ENCODE measurements at regions not wholly inside any gene's neighbourhood (a gene's known extent, or its start where the extent isn't known, plus 50 kb on each side); places are given as distances from the start of the nearest gene placed in this dataset.

DNA sequence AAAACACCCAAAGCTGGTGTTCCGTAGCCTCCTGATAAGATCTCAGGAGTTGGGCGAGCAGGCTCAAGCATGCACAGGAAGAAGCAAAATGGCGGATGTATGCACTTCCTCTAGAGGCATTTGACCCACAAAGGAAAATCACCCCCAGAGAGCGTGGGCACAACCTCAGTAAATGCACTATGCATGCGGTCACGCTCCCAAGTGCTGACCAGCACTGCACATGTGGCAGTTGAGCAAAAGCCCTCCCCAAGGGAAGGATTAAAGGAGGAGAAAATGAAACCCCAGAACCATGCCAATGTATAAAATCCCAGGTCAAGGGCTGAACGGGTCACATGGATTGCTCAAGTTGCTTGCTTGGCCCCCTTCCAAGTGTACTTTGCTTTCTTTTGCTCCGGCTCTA lies 289.4 kb upstream of the IGF1R start:
- Mint-ChIP-seq H3K27me3 (ENCODE audit: insufficient read depth) (no peaks in the 10 kb centered on the region; the same call in 1 of the 2 replicates), H3K36me3 (ENCODE audit: low read depth) (no peaks in the 10 kb centered on the region), H3K27ac (no peak overlapping the region), H3K4me3 (peak overlapping the region; percentile 27; the same call in 1 of the 2 replicates), H3K4me1 (ENCODE audit: low read depth) (peaks cover 13% of the 10 kb centered on the region), H3K9me3 (peaks cover 13% of the 10 kb centered on the region)
- DNase-seq, result no peak
- TF ChIP-seq, protein P1, sequence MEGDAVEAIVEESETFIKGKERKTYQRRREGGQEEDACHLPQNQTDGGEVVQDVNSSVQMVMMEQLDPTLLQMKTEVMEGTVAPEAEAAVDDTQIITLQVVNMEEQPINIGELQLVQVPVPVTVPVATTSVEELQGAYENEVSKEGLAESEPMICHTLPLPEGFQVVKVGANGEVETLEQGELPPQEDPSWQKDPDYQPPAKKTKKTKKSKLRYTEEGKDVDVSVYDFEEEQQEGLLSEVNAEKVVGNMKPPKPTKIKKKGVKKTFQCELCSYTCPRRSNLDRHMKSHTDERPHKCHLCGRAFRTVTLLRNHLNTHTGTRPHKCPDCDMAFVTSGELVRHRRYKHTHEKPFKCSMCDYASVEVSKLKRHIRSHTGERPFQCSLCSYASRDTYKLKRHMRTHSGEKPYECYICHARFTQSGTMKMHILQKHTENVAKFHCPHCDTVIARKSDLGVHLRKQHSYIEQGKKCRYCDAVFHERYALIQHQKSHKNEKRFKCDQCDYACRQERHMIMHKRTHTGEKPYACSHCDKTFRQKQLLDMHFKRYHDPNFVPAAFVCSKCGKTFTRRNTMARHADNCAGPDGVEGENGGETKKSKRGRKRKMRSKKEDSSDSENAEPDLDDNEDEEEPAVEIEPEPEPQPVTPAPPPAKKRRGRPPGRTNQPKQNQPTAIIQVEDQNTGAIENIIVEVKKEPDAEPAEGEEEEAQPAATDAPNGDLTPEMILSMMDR (IDR thresholded peaks at IDR 0.05), result no peak

DNA sequence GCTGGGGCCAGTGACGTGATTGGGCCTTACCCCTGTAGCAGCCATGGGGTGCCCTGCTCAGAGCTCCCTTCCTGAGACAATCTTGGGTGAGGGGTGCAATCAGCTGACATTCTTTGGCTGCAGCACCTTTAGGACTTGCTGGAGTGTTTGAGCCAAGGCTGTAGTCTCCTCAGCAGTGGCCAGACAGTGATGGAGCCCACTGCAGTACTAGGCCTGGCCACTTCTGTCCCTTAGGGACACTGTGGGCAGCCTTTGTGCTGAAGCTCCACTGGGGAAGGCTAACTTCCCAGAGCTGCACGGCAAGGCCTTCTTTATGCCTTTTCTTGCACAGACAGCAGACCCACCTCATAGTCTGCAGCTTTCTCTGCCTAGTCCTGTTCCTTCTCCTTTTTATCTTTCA lies 284.9 kb upstream of the IGF1R start:
- no peaks in the 10 kb centered on the region; the same call in 1 of the 2 replicates for H3K9me3 Mint-ChIP-seq
- peaks cover 22% of the 10 kb centered on the region for H3K4me1 Mint-ChIP-seq (ENCODE audit: low read depth)
- H3K27me3 Mint-ChIP-seq (ENCODE audit: insufficient read depth), result peaks cover 2% of the 10 kb centered on the region; the same call in 1 of the 2 replicates
- no peak for DNase-seq
- peak overlapping the region; percentile 73; the same call in 1 of the 2 replicates for H3K4me3 Mint-ChIP-seq
- H3K36me3 Mint-ChIP-seq (ENCODE audit: low read depth), result no peaks in the 10 kb centered on the region
- TF ChIP-seq, protein P1 (IDR thresholded peaks at IDR 0.05), result no peak
- H3K27ac Mint-ChIP-seq, result peak overlapping the region; percentile 19

DNA sequence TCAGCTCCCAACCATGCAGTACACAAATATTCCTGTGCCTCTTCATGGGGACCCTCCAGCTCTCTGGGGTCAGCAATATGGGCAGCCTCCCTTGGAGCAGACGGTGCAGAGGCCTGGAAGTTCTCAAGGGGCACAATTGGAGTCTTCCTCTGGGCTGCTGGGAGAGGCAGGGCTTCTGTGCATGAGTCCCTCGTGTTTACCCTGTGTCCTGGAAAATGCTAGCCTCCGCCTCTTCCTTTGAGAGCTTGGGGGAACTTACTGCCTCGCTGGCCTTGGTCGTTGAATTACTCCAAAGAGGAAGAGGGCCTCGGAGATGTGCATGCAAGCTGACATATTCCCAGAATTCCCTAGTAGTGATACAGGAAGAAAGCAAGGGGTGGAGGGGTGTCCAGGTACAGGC lies 284.4 kb upstream of the IGF1R start:
- Mint-ChIP-seq H3K27me3 (ENCODE audit: insufficient read depth) (peaks cover 2% of the 10 kb centered on the region; the same call in 1 of the 2 replicates), H3K9me3 (no peaks in the 10 kb centered on the region; the same call in 1 of the 2 replicates), H3K27ac (peak overlapping the region; percentile 19), H3K4me3 (peak overlapping the region; percentile 73), H3K36me3 (ENCODE audit: low read depth) (no peaks in the 10 kb centered on the region), H3K4me1 (ENCODE audit: low read depth) (peaks cover 22% of the 10 kb centered on the region)
- DNase-seq, result no peak
- TF ChIP-seq, protein P1 (IDR thresholded peaks at IDR 0.05), result no peak

DNA sequence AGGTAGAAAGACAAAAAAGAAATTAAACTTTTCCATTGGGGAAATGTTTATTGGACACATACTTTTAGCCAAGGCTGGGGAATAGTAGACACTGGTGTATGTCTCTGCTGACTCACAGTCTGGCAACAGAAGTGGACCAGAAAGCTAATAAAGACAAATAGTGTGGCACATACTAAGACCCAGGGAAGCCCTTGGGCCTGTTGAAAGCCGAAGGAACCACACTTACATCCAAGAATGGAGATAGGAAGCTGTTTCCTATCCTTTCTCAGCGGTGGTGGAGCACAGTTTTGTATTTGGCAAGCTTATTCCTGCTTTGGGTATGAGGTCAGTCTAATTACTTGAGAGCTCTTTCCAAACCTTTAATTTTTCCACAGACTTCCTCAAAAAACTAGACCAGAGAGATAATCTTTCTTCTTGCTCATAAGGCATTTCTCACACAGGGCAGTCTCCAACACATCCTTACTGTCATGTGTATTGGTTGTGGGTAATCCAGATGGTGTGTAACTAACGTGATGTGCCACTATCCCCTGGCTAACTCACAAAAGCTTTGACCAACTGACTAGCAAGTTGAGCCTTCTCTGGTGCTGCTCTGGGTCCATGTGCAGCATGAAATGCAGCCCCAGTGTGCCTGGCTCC lies 279.1 kb upstream of the IGF1R start:
- no peak overlapping the region for H3K4me3 Mint-ChIP-seq
- peaks cover 2% of the 10 kb centered on the region for H3K27me3 Mint-ChIP-seq (ENCODE audit: insufficient read depth)
- peaks cover 4% of the 10 kb centered on the region; the same call in 1 of the 2 replicates for H3K9me3 Mint-ChIP-seq
- DNase-seq, result no peak
- no peak overlapping the region for H3K27ac Mint-ChIP-seq
- H3K36me3 Mint-ChIP-seq (ENCODE audit: low read depth), result no peaks in the 10 kb centered on the region
- peaks cover 7% of the 10 kb centered on the region for H3K4me1 Mint-ChIP-seq (ENCODE audit: low read depth)
- TF ChIP-seq, protein P1 (IDR thresholded peaks at IDR 0.05), result no peak

DNA sequence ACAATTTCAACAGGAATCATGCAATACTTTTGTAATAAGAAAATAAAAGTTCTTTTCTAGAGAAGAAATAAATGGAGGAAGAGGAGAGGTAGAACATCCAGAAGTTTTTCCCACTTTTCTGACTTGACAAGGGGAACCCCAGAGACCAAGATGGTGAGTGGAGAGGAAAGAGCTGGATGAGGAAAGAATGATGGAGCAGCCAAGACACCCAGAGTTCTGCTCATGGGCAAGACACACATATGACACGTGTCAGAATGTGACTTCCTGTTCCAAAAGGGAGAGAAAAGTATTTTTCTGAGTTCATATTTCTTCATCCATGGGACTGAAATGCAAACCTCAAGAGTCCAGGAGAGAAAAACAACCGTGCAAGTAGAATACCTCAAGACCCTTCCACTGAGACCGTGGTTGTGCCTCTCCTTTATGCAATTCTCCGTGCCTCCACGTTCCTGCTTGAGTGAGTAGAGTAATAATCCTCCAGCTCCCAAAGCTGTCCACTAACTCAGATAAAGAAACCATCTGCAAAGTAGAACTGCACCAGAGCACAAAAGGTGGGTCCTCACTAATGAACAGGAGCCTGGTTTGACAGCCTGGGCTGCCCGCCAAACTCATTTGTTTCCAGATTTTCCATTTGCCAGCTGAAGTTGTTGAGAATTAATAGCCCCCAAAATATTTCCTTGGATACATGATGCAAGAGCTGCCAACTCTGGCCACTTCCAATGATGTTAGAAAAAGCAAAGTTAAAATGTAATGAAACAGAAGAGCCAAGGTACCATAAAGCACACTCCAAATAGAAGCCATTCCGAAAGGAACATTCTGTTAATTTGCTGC lies 272.6 kb upstream of the IGF1R start:
- DNase-seq, result no peak
- Mint-ChIP-seq H3K27ac (no peak overlapping the region), H3K27me3 (ENCODE audit: insufficient read depth) (peaks cover 5% of the 10 kb centered on the region), H3K36me3 (ENCODE audit: low read depth) (no peaks in the 10 kb centered on the region), H3K9me3 (peaks cover 4% of the 10 kb centered on the region; the same call in 1 of the 2 replicates), H3K4me1 (ENCODE audit: low read depth) (no peaks in the 10 kb centered on the region), H3K4me3 (no peak overlapping the region)
- TF ChIP-seq, protein P1 (IDR thresholded peaks at IDR 0.05), result no peak

All from HFFc6 (cell line).